Neural crest cell (in vitro differentiated cells): ENCODE measurements at regions not wholly inside any gene's neighbourhood (a gene's known extent, or its start where the extent isn't known, plus 50 kb on each side); places are given as distances from the start of the nearest gene placed in this dataset.

Source experiments
- DNase-seq: peaks from one replicate; pipeline ENCODE4 v3.0.0; 2021; ENCODE audit warnings: low read depth, mixed read lengths, low spot score
- H3K27ac Mint-ChIP-seq: one replicate; pipeline ENCODE4 v1.8.0; 2021; ENCODE audit warnings: mild to moderate bottlenecking, mixed read lengths; ENCODE audit not compliant: unreplicated experiment
- H3K27me3 Mint-ChIP-seq: 2 replicates; pipeline ENCODE4 v1.8.0; 2021; ENCODE audit warnings: low read depth, mild to moderate bottlenecking, mixed read lengths
- H3K36me3 Mint-ChIP-seq: 2 replicates; pipeline ENCODE4 v1.8.0; 2021; ENCODE audit warnings: low read depth, mild to moderate bottlenecking, mixed read lengths
- H3K4me1 Mint-ChIP-seq: 2 replicates; pipeline ENCODE4 v1.8.0; 2021; ENCODE audit warnings: mixed read lengths
- H3K4me3 Mint-ChIP-seq: one replicate; pipeline ENCODE4 v1.8.0; 2021; ENCODE audit warnings: mild to moderate bottlenecking, mixed read lengths
- H3K9me3 Mint-ChIP-seq: 2 replicates; pipeline ENCODE4 v1.8.0; 2021; ENCODE audit warnings: mixed read lengths
- TF ChIP-seq, protein P1 (sequence below): fragments of 200-600 bp; sonication (generic); conservative IDR thresholded peaks from 2 replicates; pipeline ENCODE4 v1.5.0; 2021; ENCODE audit warnings: antibody characterized with exemption, mild to moderate bottlenecking

DNA sequence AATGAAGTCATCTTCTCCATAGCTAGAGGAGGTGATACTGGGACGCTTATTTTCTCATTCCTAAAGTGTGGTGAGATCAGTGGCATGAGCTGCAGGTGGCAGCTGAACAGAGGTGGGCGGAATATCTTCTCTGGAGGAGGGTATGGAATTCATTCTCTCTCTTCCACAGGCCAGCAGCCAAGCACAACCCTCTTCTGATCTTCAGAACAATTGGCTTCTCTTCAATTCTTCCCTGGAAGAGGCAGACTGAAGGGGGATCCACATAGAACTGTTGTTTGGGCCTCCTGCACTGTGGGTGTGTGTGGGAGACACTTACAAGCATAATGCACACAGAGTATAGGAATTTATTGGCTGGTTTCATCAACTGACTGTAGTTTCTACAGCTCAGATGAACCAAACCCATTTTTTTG lies 180.4 kb upstream of the RASGEF1B start:
- no peaks in the 10 kb centered on the region for H3K36me3 Mint-ChIP-seq
- peak overlapping the region; percentile 8 for H3K27ac Mint-ChIP-seq
- DNase-seq, result no peak
- peaks cover 11% of the 10 kb centered on the region for H3K9me3 Mint-ChIP-seq
- no peak overlapping the region for H3K4me3 Mint-ChIP-seq
- peaks cover 4% of the 10 kb centered on the region for H3K4me1 Mint-ChIP-seq
- TF ChIP-seq, protein P1, sequence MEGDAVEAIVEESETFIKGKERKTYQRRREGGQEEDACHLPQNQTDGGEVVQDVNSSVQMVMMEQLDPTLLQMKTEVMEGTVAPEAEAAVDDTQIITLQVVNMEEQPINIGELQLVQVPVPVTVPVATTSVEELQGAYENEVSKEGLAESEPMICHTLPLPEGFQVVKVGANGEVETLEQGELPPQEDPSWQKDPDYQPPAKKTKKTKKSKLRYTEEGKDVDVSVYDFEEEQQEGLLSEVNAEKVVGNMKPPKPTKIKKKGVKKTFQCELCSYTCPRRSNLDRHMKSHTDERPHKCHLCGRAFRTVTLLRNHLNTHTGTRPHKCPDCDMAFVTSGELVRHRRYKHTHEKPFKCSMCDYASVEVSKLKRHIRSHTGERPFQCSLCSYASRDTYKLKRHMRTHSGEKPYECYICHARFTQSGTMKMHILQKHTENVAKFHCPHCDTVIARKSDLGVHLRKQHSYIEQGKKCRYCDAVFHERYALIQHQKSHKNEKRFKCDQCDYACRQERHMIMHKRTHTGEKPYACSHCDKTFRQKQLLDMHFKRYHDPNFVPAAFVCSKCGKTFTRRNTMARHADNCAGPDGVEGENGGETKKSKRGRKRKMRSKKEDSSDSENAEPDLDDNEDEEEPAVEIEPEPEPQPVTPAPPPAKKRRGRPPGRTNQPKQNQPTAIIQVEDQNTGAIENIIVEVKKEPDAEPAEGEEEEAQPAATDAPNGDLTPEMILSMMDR, result no peak
- H3K27me3 Mint-ChIP-seq, result peaks cover 7% of the 10 kb centered on the region

DNA sequence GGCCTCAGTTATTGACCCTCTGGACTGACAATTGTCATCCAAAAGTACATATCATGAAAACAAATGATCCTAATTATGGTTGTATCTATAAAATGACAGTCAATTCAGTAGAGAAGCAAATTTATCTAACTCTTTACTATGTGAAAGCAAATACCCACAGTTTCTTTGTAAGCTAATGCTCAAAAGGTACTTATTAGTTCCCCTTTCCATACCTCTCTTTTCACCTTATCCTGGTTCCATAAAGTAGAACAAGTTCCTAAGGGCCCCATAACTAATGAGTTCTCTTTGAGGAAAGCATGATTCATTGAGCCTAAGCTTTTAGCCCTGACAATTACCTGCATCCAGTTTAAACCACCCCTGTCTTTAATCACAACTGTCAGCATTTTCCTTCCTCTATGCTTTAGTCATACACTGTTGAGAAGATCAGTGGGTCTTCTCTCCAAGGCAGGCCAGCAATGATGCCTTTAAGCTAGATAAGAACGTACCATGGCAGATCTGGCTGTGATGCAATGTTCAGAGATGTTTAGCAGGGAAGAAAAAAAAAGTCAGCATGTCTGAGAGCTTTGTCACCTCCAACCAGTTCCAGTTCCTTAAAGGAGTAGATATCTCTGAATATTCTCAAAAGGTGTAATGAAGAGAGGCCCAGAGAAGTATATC lies 179.7 kb upstream of the RASGEF1B start:
- peaks cover 4% of the 10 kb centered on the region for H3K4me1 Mint-ChIP-seq
- no peak overlapping the region for H3K27ac Mint-ChIP-seq
- no peak for DNase-seq

DNA sequence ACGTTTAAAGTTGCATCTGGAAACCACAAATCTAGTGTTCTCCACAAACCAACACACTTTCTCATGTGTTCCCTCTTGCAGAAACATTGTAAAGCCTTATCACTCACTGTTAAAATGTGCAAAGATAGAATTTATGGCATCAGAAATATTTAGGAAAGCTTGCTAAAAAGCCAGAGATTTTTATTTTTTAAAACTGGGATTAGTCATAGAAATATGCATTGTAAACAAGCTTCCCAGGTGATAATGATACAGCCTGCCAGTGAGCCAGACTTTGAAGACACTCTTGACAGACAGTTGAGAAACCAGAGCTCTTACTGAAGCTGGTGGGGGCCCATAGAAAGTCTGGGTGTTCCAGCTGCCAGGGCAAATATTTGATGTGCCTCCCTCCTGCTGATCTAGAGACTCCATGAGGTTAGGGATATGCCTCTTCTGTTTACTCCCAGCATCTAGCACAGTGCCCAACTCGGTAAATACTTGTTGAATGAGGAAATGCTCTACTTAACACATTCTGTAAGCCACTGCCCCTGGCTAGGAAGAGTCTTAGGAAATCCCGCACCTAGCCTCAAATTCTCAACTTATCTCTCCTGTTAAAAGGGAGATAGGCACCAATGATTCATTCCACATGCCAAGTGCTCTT lies 179.0 kb upstream of the RASGEF1B start:
- TF ChIP-seq, protein P1, result no peak
- Mint-ChIP-seq H3K27ac (no peak overlapping the region), H3K36me3 (no peaks in the 10 kb centered on the region)

More for the DNA sequence above, 179.7 kb upstream of the RASGEF1B start:
- Mint-ChIP-seq H3K27me3 (peaks cover 8% of the 10 kb centered on the region), H3K36me3 (no peaks in the 10 kb centered on the region), H3K9me3 (peaks cover 8% of the 10 kb centered on the region), H3K4me3 (no peak overlapping the region)
- TF ChIP-seq, protein P1, result no peak

DNA sequence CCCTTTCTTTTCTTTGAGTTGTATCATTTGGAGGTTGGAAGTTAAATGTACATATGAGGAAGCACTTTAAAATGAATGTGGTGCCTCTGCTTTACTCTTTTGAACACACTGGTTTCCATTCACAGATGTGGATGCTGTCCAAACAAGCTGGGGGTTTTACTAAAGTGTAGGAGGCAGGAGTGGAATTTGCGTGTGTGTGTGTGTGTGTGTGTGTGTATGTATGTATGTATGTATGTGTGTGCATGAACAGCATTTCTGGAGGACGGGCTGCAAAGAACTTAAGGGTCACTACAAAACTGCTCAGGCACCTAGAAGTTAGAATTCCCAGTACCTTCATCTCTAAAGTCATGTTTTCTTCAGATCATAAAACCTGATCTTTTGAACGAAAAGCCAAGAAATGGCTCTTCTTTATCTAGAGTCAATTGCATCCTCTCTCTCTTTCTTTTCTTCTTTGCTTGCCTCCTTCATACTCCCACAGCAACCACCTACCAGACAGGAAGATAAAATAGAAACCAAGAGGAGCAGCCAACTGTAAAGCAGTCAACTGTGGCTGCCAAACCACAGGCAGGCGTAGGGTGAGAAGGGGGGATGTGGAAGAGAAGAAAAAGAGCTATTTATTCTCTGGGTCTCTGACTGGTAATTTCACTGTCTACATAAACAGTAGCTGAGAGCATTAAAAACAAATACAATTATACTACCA lies 177.0 kb upstream of the RASGEF1B start:
- Mint-ChIP-seq H3K9me3 (no peaks in the 10 kb centered on the region), H3K4me3 (no peak overlapping the region), H3K36me3 (no peaks in the 10 kb centered on the region), H3K4me1 (peaks cover 4% of the 10 kb centered on the region), H3K27me3 (peaks cover 8% of the 10 kb centered on the region), H3K27ac (no peak overlapping the region)
- TF ChIP-seq, protein P1, result no peak
- DNase-seq, result no peak

More for the DNA sequence above, 179.0 kb upstream of the RASGEF1B start:
- peaks cover 4% of the 10 kb centered on the region for H3K4me1 Mint-ChIP-seq
- H3K4me3 Mint-ChIP-seq, result no peak overlapping the region
- peaks cover 4% of the 10 kb centered on the region for H3K9me3 Mint-ChIP-seq
- peaks cover 8% of the 10 kb centered on the region for H3K27me3 Mint-ChIP-seq
- DNase-seq, result no peak

DNA sequence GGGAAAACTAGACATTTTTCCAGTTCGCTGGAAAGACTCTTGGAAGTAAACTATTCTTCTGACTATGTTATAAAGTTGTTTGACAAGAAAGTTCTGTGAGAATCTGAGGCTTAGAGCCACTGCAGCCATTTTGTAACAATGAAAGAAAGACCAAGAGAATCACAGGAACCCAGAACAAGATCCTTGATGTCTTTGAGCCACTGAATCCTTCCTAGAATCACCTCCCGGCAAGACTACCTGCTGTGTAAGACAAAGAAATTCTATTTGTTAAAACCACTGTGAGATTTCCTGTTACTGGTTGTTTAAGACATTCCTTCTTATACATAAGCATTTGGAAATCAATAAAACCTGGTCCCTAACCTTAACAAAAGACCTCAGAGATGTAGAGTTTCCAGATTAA lies 175.7 kb upstream of the RASGEF1B start:
- H3K9me3 Mint-ChIP-seq, result no peaks in the 10 kb centered on the region
- H3K27me3 Mint-ChIP-seq, result peaks cover 8% of the 10 kb centered on the region
- DNase-seq, result no peak
- no peaks in the 10 kb centered on the region for H3K36me3 Mint-ChIP-seq
- TF ChIP-seq, protein P1, result no peak
- peaks cover 4% of the 10 kb centered on the region for H3K4me1 Mint-ChIP-seq
- H3K4me3 Mint-ChIP-seq, result no peak overlapping the region
- no peak overlapping the region for H3K27ac Mint-ChIP-seq
